ENCODE measurements at regions not wholly inside any gene's neighbourhood (a gene's known extent, or its start where the extent isn't known, plus 50 kb on each side); places are given as distances from the start of the nearest gene placed in this dataset.

DNA sequence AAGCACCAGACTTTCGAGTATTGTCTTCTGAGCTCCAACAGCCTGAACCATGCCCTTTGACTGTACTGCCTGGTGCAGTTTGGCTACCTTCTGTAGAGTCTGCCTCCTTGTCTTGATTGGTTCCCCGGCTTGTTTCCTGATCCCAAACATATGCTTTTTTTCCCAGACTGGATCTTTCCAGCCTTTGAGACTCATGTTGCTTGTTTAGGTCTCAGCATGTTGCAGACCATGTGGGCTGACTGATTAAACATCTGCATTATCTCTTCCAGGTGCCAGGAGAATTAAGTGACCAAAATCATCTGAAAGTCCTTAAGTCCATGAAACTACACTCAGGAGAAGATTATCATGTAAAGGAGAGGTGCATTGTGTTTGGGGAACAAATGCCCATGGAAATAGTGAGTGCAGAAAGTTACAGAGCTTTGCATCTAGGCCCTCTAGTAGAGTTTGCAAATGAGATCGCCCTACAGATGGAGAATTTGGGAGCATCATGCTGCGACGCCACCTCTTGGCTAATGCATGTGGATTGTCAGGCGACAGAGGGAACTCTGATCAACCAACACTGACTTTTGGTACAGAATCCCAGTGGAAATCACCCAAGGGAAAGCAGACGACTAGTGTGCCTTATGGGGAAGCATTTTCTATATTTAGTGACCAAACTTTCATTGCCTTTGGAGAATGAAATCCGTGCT, 188.8 kb downstream of the BLID start:
- TF ChIP-seq POLR2A (IDR thresholded peaks at IDR 0.05) (no peak), CTCF (IDR thresholded peaks at IDR 0.05) (no peak)

Measured in lower leg skin (tissue), 3 donors.